Stimulated activated CD8-positive, alpha-beta memory T cell treated with anti-CD3 and anti-CD28 coated beads, Interleukin-2, amount 100 ng/mL, for 1 hour (primary cell): ENCODE measurements at regions not wholly inside any gene's neighbourhood (a gene's known extent, or its start where the extent isn't known, plus 50 kb on each side); places are given as distances from the start of the nearest gene placed in this dataset.
A peak's percentile ranks its signal among the peaks of the same experiment; 100 is the strongest.

Experiments used
- DNase-seq, 2 donors: peaks; one replicate each; pipeline ENCODE4 v3.0.0-alpha.2; 2020; ENCODE audit warnings: low read depth in 2 of 2

DNA sequence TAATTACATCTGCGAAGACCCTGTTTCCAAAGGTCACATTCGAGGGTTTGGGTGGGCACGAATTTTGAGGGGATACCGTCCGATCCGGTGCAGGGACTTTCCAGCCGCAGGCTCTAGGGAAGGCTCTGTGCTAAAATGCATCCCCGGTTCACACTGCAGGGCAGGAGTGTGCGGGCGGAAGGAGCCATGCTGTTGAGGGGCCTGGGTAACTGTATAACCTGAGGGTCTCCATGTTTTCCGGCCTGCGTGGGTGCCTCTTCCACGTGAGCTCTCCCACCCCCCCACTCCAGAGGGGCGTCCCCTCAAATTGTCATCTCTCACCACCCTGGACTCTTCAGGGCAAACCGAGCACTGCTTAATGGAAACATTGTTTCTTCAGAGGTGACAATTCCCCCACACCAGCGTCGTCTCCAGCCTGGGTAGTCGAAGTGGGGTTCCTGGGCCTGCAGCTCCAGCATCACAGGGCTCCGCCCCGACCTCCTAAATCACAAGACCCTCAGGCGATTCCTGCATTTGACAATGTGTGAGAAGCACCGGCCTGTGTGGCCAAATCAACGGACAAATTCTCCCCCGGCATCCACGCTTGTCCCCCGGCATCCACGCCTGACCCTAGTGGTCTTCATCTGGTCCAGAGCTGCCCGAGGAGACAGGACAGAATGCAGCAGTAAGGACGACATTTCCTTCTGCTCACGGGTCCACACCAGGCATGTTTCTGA lies 51.2 kb downstream of the FOXL3 start:
- DNase-seq = no peak

GRCh38 chr7:341841-342638 lies 52.1 kb downstream of the FOXL3 start:
- DNase-seq = no peak

- DNase-seq = no peak
These were observed 52.8 kb downstream of the FOXL3 start for GRCh38 chr7:342681-343216.

- no peak for DNase-seq
These were observed 53.4 kb downstream of the FOXL3 start for GRCh38 chr7:343227-343822.

DNA sequence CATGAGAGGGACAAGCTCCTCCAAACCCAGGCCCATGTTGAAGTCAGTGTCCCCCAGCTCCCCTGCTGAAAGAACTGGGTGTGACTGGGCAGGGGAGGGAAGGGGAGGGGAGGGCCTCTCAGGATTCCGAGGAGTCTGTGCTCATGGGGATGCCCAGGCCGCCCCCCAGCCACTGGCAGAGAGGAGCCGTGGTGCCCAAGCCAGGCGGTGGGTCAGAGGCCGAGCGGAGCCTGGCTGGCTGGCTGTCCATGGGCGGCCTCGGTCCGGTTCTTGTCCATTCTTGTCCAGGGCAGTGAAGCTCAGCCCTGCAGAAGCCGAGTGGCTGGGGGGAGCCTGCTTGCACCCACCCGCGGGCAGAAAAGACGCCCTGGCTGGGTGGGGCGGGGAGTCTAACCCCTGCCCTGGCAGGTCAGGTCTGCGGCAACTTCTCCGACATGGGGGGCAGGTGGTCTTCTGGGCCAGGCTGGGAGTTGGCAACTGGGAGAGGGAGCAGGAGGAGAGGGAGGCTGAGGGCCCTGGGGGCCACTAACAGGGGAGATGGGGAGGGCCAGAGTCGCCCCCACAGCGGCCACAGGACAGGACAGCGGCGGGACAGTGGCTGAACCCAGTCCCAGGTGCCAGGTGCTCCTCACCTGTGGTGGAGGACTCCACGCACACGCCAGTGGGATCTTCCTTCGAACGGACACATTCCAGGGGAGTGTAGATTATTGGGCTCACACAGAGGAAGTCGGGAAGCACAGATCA lies 54.1 kb downstream of the FOXL3 start:
- DNase-seq = no peak

GRCh38 chr7:344608-344994 lies 54.6 kb downstream of the FOXL3 start:
- no peak for DNase-seq

GRCh38 chr7:346116-346898 lies 56.3 kb downstream of the FOXL3 start:
- DNase-seq = no peak

GRCh38 chr7:347001-347590 lies 57.1 kb downstream of the FOXL3 start:
- no peak for DNase-seq

- no peak for DNase-seq
These were observed 57.9 kb downstream of the FOXL3 start for GRCh38 chr7:347644-348479.

GRCh38 chr7:348480-348844 lies 58.5 kb downstream of the FOXL3 start:
- no peak for DNase-seq

- DNase-seq = no peak
These were observed 59.2 kb downstream of the FOXL3 start for GRCh38 chr7:348962-349743.

- DNase-seq = peak; percentile 20 to 52
These were observed 61.3 kb downstream of the FOXL3 start for GRCh38 chr7:351256-351655.

GRCh38 chr7:351681-352480 lies 61.9 kb downstream of the FOXL3 start:
- no peak for DNase-seq

GRCh38 chr7:353746-354325 lies 63.9 kb downstream of the FOXL3 start:
- no peak for DNase-seq

- DNase-seq = no peak
These were observed 64.9 kb downstream of the FOXL3 start for GRCh38 chr7:354597-355470.

DNA sequence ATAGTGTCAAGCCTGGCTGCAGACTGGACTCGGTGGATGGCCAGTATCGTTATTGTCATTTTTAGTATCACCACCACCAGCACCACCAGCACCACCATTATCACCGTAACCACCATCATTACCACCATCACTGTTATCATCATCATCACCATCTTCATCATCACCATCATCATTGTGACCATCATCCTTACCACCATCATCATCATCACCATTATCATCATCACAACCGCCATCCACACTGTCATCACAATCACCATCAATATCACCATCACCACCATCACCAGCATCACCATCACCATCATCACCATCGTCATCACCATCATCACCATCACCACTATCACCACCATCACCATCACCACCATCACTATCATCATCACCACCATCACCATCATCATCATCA lies 65.6 kb downstream of the FOXL3 start:
- no peak for DNase-seq

DNA sequence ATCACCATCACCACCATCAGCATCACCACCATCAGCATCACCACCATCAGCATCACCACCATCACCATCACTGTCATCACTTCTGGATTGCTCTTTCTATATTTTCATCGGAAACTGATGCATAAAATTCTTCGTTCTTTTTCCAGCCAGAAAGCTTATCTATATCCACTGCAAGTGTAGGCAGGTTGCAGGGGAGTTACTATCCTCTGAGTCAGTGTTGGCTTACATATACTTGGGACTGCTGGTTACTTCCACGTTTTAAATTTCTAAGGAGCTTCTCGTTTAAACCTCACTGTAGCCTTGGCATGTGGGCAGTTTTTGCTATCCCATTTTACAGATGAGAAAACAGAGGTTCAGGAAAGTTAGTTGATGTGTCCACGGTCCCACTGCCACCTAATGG lies 66.1 kb downstream of the FOXL3 start:
- DNase-seq = no peak
